ENCODE measurements at regions not wholly inside any gene's neighbourhood (a gene's known extent, or its start where the extent isn't known, plus 50 kb on each side); places are given as distances from the start of the nearest gene placed in this dataset.
"Not testable (repeated sequence)": the region's sequence is repeated elsewhere in the genome, so short reads cannot be mapped to it uniquely, and the experiment has no call there.

GRCh38 chr1:65632235-65632634 lies 160.5 kb upstream of the PDE4B start:
- DNase-seq (ENCODE audit: low read depth) = no peak
- no peak overlapping the region for H3K4me3 ChIP-seq (ENCODE audit: low read depth, low read length)
- TF ChIP-seq CTCF (conservative IDR thresholded peaks at IDR 0.05; ENCODE audit: low read depth, low read length) = no peak

GRCh38 chr1:65640046-65640445 lies 152.6 kb upstream of the PDE4B start:
- TF ChIP-seq CTCF (conservative IDR thresholded peaks at IDR 0.05; ENCODE audit: low read depth, low read length) = no peak
- no peak for DNase-seq (ENCODE audit: low read depth)
- no peak overlapping the region for H3K4me3 ChIP-seq (ENCODE audit: low read depth, low read length)

GRCh38 chr1:65649185-65649584 lies 143.5 kb upstream of the PDE4B start:
- not testable (repeated sequence) for DNase-seq (ENCODE audit: low read depth); H3K4me3 ChIP-seq (ENCODE audit: low read depth, low read length)

- no peak for DNase-seq (ENCODE audit: low read depth)
- TF ChIP-seq CTCF (conservative IDR thresholded peaks at IDR 0.05; ENCODE audit: low read depth, low read length) = no peak
These were observed 142.0 kb upstream of the PDE4B start for GRCh38 chr1:65650682-65651081.

GRCh38 chr1:65654526-65654925 lies 138.2 kb upstream of the PDE4B start:
- H3K4me3 ChIP-seq (ENCODE audit: low read depth, low read length); DNase-seq (ENCODE audit: low read depth): not testable (repeated sequence)

More at GRCh38 chr1:65650682-65651081, 142.0 kb upstream of the PDE4B start:
- no peak overlapping the region for H3K4me3 ChIP-seq (ENCODE audit: low read depth, low read length)

GRCh38 chr1:65657609-65658008 lies 135.1 kb upstream of the PDE4B start:
- not testable (repeated sequence) for H3K4me3 ChIP-seq (ENCODE audit: low read depth, low read length); DNase-seq (ENCODE audit: low read depth)

GRCh38 chr1:65658122-65658521 lies 134.6 kb upstream of the PDE4B start:
- no peak for TF ChIP-seq CTCF (conservative IDR thresholded peaks at IDR 0.05; ENCODE audit: low read depth, low read length)
- no peak for DNase-seq (ENCODE audit: low read depth)
- no peak overlapping the region for H3K4me3 ChIP-seq (ENCODE audit: low read depth, low read length)

- no peak for TF ChIP-seq CTCF (conservative IDR thresholded peaks at IDR 0.05; ENCODE audit: low read depth, low read length)
- DNase-seq (ENCODE audit: low read depth) = no peak
- H3K4me3 ChIP-seq (ENCODE audit: low read depth, low read length) = no peak overlapping the region
These were observed 124.3 kb upstream of the PDE4B start for GRCh38 chr1:65668368-65668767.

- TF ChIP-seq CTCF (conservative IDR thresholded peaks at IDR 0.05; ENCODE audit: low read depth, low read length) = no peak
- H3K4me3 ChIP-seq (ENCODE audit: low read depth, low read length) = no peak overlapping the region
- DNase-seq (ENCODE audit: low read depth) = no peak
These were observed 122.2 kb upstream of the PDE4B start for GRCh38 chr1:65670518-65670917.

Measured in epithelial cell of proximal tubule (primary cell).